K562 (cell line): ENCODE measurements at regions not wholly inside any gene's neighbourhood (a gene's known extent, or its start where the extent isn't known, plus 50 kb on each side); places are given as distances from the start of the nearest gene placed in this dataset.

Source experiments
- ATAC-seq: fragments of 200-7000 bp; cut with Tn5 transposase; 3 replicates; pipeline ENCODE4 v1.9.1; 2020; ENCODE audit warnings: moderate library complexity
- BruUV-seq: library from RNA; stranded (reverse); fragments of 400-500 nt; replicated peaks from 2 replicates; lab custom pipeline; 2021; lab: Mats Ljungman, UMichigan
- CTCF ChIA-PET: fragments of 300-600 bp; formaldehyde crosslinking; extraction: SDS; loops from one replicate; lab custom pipeline; 2021; ENCODE audit warnings: low intra/inter-chr PET ratio; lab: Yijun Ruan, JAX
- POLR2A ChIA-PET: fragments of 300-600, 350-650 bp; sonication (Branson Sonifier 250); formaldehyde crosslinking; extraction: SDS; loops from one replicate; lab custom pipeline; 2021; ENCODE audit warnings: antibody characterized with exemption, inconsistent platforms; lab: Yijun Ruan, JAX
- DNase-seq, 4 experiments: peaks; one replicate each; pipeline versions ENCODE4 v3.0.0 to v3.0.0-alpha.2; 2011 to 2018; ENCODE audit warnings: low spot score in 3 of 4, mixed read lengths in 3 of 4; ENCODE audit errors: extremely low read depth in 1 of 4
- FAIRE-seq: peaks from 2 replicates; lab custom pipeline; 2011; peaks lifted over from hg19 to GRCh38; lab: Jason Lieb, UNC
- H2AFZ ChIP-seq: 2 replicates; pipeline ENCODE4 v1.6.0; 2011; ENCODE audit warnings: low read depth, low read length, control low read depth, inconsistent platforms
- H3K27ac ChIP-seq: fragments of 200-600 bp; 3 replicates; pipeline ENCODE4 v1.8.0; 2011; ENCODE audit warnings: low read depth, mild to moderate bottlenecking, control low read depth, inconsistent platforms, low read length, moderate library complexity, mixed read lengths; ENCODE audit errors: extremely low read depth
- H3K27me3 ChIP-seq, 2 experiments: fragments of 300-600 bp in 1 of 2; 2 replicates in 1 of 2; 3 replicates in 1 of 2; pipeline versions ENCODE4 v1.6.0 to v1.8.0; 2011; ENCODE audit warnings: inconsistent platforms in 2 of 2, low read length in 2 of 2, mild to moderate bottlenecking in 1 of 2, mixed read lengths in 1 of 2, moderate library complexity in 1 of 2; ENCODE audit not compliant: control insufficient read depth in 2 of 2, insufficient read depth in 2 of 2
- H3K36me3 ChIP-seq: fragments of 300-600 bp; 3 replicates; pipeline ENCODE4 v1.8.0; 2011; ENCODE audit warnings: mild to moderate bottlenecking, low read length, inconsistent platforms; ENCODE audit not compliant: control insufficient read depth, insufficient read depth
- H3K4me1 ChIP-seq, 2 experiments: fragments of 200-600 bp in 1 of 2; replicated peaks in 1 of 2; 2 replicates in 1 of 2; 3 replicates in 1 of 2; pipeline versions ENCODE4 v1.5.1 to v1.8.0; 2011; ENCODE audit warnings: inconsistent platforms in 2 of 2, low read length in 2 of 2, mild to moderate bottlenecking in 1 of 2, mixed read lengths in 1 of 2, moderate library complexity in 1 of 2; ENCODE audit not compliant: control insufficient read depth in 2 of 2, insufficient read depth in 2 of 2
- H3K4me2 ChIP-seq: 2 replicates; pipeline ENCODE4 v1.6.1; 2011; ENCODE audit warnings: low read length, control low read depth, inconsistent platforms, mixed read lengths; ENCODE audit not compliant: insufficient read depth
- H3K4me3 ChIP-seq: fragments of 200-600 bp; sonication (generic), shearing (Covaris generic); 2 replicates; pipeline ENCODE4 v1.5.1; 2016; ENCODE audit warnings: control low read depth, inconsistent platforms
- H3K79me2 ChIP-seq: fragments of 200-600 bp; 3 replicates; pipeline ENCODE4 v1.8.0; 2011; ENCODE audit warnings: low read length, inconsistent platforms; ENCODE audit not compliant: control insufficient read depth, insufficient read depth
- H3K9ac ChIP-seq, 2 experiments: 2 replicates each; pipeline versions ENCODE4 v1.6.0 to v1.6.1; 2011; ENCODE audit warnings: low read depth in 2 of 2, low read length in 2 of 2, control low read depth in 1 of 2, inconsistent platforms in 1 of 2, mild to moderate bottlenecking in 1 of 2, mixed read lengths in 1 of 2; ENCODE audit not compliant: insufficient read depth in 1 of 2
- H3K9me1 ChIP-seq: one replicate; pipeline ENCODE4 v1.6.0; 2011; ENCODE audit warnings: inconsistent platforms, mild to moderate bottlenecking, low read length, moderate library complexity; ENCODE audit not compliant: control insufficient read depth, insufficient read depth
- H3K9me3 ChIP-seq: replicated peaks from 2 replicates; pipeline ENCODE4 v1.5.1; 2011; ENCODE audit warnings: low read depth, low read length, inconsistent platforms; ENCODE audit not compliant: control insufficient read depth, insufficient read depth
- H4K20me1 ChIP-seq: replicated peaks from 2 replicates; pipeline ENCODE4 v1.6.1; 2011; ENCODE audit warnings: low read length, inconsistent platforms, mixed read lengths; ENCODE audit not compliant: control insufficient read depth, insufficient read depth
- DPF2 ChIP-seq: fragments of 450-650 bp; IDR thresholded peaks from 2 replicates; pipeline ENCODE4 v1.6.1; 2016
- HDGF ChIP-seq: fragments of 450-650 bp; IDR thresholded peaks from 2 replicates; pipeline ENCODE4 v1.6.1; 2016
- HNRNPK ChIP-seq: fragments of 200-400 bp; formaldehyde crosslinking; IDR thresholded peaks from one replicate; pipeline ENCODE4 v1.6.1; 2018; ENCODE audit warnings: mild to moderate bottlenecking, low read depth, low read length; ENCODE audit not compliant: poor library complexity, severe bottlenecking
- LCOR ChIP-seq: sonication (generic); formaldehyde crosslinking; IDR thresholded peaks from 2 replicates; pipeline ENCODE4 v1.8.0; 2022; ENCODE audit warnings: mild to moderate bottlenecking, missing genetic modification reagents
- PTRF ChIP-seq: fragments of 450-650 bp; IDR thresholded peaks from 2 replicates; pipeline ENCODE4 v1.6.1; 2016; ENCODE audit warnings: mild to moderate bottlenecking, missing genetic modification characterization, missing compliant biosample characterization
- RFX5 ChIP-seq: IDR thresholded peaks from 2 replicates; pipeline ENCODE4 v1.6.1; 2011; ENCODE audit warnings: low read depth, mild to moderate bottlenecking, improper control_type of control experiment, low read length
- SIN3B ChIP-seq: fragments of 450-650 bp; IDR thresholded peaks from 2 replicates; pipeline ENCODE4 v1.6.1; 2017; ENCODE audit warnings: low read depth, mild to moderate bottlenecking, moderate library complexity
- TAF7 ChIP-seq: fragments of 450-650 bp; IDR thresholded peaks from 2 replicates; pipeline ENCODE4 v1.6.1; 2016; ENCODE audit warnings: missing genetic modification characterization, missing compliant biosample characterization
- WGBS: fragments of 100-300 bp; shearing (Covaris generic); methylation state at CpG from one replicate; pipeline ENCODE4 v1.1.6; 2016; ENCODE audit warnings: low coverage, mixed read lengths; ENCODE audit not compliant: insufficient coverage; ENCODE audit errors: missing lambda C conversion rate; 5-methylcytosine and 5-hydroxymethylcytosine counted together
- in situ Hi-C: fragments of 300-500 bp; cut with MboI; formaldehyde crosslinking; loops from 4 replicates; pipeline ENCODE4 v1.15.0; 2018; ENCODE audit warnings: inconsistent platforms, mixed read lengths
- intact Hi-C: fragments of 100-400 bp; cut with micrococcal nuclease; formaldehyde crosslinking; loops from 2 replicates; pipeline ENCODE4 v1.14.2; 2022
- TF ChIP-seq, protein P1 (sequence below): fragments of 450-650 bp; formaldehyde crosslinking; IDR thresholded peaks from 2 replicates; pipeline ENCODE4 v1.4.0; 2022; ENCODE audit warnings: mild to moderate bottlenecking, moderate library complexity
- TF ChIP-seq, protein P2 (sequence below): sonication (generic); formaldehyde crosslinking; IDR thresholded peaks from 2 replicates; pipeline ENCODE4 v1.4.0; 2020; ENCODE audit warnings: mild to moderate bottlenecking, missing genetic modification reagents

DNA sequence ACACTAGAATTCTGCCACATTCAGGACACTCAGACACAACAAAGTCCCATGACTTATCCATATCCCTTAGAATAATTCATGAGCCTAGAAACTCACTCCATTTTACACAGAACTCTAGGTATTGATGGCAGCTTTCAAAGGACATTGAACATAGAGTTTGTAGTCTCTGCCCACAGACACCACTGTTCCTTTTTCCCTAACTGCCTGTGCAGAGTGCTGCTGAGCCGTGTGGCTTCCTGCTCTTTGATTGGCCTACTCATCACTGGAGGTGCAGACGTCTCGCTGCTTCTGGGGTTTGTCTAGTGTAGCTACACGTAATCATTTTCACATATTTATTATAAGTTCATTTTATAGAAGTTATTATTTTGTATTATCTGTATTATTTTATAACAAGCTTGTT lies 407.6 kb downstream of the PREX1 start:
- H3K79me2 ChIP-seq: no peaks in the 10 kb centered on the region
- no peak for FAIRE-seq
- BruUV-seq: no TSS peak
- no peak for TF ChIP-seq RFX5
- no peak for TF ChIP-seq HDGF
- TF ChIP-seq SIN3B: no peak
- TF ChIP-seq TAF7 (tag): no peak
- TF ChIP-seq, protein P1, sequence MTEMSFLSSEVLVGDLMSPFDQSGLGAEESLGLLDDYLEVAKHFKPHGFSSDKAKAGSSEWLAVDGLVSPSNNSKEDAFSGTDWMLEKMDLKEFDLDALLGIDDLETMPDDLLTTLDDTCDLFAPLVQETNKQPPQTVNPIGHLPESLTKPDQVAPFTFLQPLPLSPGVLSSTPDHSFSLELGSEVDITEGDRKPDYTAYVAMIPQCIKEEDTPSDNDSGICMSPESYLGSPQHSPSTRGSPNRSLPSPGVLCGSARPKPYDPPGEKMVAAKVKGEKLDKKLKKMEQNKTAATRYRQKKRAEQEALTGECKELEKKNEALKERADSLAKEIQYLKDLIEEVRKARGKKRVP (CRISPR knock-in tag): no peak
- TF ChIP-seq DPF2: no peak
- TF ChIP-seq LCOR (CRISPR knock-in tag): no peak
- TF ChIP-seq, protein P2, sequence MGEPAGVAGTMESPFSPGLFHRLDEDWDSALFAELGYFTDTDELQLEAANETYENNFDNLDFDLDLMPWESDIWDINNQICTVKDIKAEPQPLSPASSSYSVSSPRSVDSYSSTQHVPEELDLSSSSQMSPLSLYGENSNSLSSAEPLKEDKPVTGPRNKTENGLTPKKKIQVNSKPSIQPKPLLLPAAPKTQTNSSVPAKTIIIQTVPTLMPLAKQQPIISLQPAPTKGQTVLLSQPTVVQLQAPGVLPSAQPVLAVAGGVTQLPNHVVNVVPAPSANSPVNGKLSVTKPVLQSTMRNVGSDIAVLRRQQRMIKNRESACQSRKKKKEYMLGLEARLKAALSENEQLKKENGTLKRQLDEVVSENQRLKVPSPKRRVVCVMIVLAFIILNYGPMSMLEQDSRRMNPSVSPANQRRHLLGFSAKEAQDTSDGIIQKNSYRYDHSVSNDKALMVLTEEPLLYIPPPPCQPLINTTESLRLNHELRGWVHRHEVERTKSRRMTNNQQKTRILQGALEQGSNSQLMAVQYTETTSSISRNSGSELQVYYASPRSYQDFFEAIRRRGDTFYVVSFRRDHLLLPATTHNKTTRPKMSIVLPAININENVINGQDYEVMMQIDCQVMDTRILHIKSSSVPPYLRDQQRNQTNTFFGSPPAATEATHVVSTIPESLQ: no peak
- TF ChIP-seq PTRF: no peak
- TF ChIP-seq HNRNPK: no peak
- H3K9ac ChIP-seq: no peak overlapping the region
- peaks cover 0 to 5% of the 10 kb centered on the region in 2 experiments; a peak in 2 of 5 replicates for H3K27me3 ChIP-seq
- H3K4me1 ChIP-seq: no peaks in the 10 kb centered on the region
- POLR2A ChIA-PET: interaction anchor here (0.6 kb wide), 1 partner anchor 1061 kb away, joined by 3 read pairs; no protein-coding TSS in a partner anchor
- 1% methylated on average over 4 of the region's 4 CpGs for WGBS
- H2AFZ ChIP-seq: no peak overlapping the region
- no peak overlapping the region for H3K4me2 ChIP-seq
- CTCF ChIA-PET: no interaction called here
- H3K9me3 ChIP-seq: no peaks in the 10 kb centered on the region
- DNase-seq: no peak
- no peaks in the 10 kb centered on the region for H4K20me1 ChIP-seq
- H3K4me3 ChIP-seq: no peak overlapping the region
- no peaks in the 10 kb centered on the region for H3K36me3 ChIP-seq
- intact Hi-C loops (no loop called here), in situ Hi-C loops (no loop called here)
- ATAC-seq: no peak
- no peak overlapping the region for H3K27ac ChIP-seq
- H3K9me1 ChIP-seq: no peaks in the 10 kb centered on the region
